GM10266 (cell line): ENCODE measurements at regions not wholly inside any gene's neighbourhood (a gene's known extent, or its start where the extent isn't known, plus 50 kb on each side); places are given as distances from the start of the nearest gene placed in this dataset.

Experiments
- DNase-seq: peaks from one replicate; pipeline ENCODE4 v3.0.0; 2012; ENCODE audit errors: extremely low spot score
- TF ChIP-seq, protein P1 (sequence below): IDR thresholded peaks from 2 replicates; pipeline ENCODE4 v1.5.1; 2012; ENCODE audit warnings: mild to moderate bottlenecking, low read depth; ENCODE audit not compliant: control insufficient read depth, insufficient read depth; ENCODE audit errors: missing control alignments

DNA sequence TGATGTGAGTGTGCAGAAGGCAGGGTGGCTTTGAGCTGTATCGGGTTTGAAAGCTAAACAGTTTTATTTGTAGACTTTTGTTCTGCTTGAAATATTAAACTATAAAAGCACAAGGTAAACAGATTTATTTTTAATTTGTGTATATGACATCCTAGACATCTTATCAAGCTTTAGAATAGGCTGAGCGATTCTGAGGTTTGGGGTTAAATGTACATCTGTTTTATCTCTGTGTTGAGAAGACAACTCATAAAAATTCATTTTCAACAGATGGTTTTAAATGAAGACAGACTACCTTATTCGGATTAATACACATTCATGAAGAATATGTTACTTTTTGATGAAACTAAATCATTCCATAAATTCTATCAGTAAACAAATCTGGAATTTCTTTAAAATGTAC lies 368.8 kb downstream of the RPRM start:
- no peak for DNase-seq
- TF ChIP-seq, protein P1, sequence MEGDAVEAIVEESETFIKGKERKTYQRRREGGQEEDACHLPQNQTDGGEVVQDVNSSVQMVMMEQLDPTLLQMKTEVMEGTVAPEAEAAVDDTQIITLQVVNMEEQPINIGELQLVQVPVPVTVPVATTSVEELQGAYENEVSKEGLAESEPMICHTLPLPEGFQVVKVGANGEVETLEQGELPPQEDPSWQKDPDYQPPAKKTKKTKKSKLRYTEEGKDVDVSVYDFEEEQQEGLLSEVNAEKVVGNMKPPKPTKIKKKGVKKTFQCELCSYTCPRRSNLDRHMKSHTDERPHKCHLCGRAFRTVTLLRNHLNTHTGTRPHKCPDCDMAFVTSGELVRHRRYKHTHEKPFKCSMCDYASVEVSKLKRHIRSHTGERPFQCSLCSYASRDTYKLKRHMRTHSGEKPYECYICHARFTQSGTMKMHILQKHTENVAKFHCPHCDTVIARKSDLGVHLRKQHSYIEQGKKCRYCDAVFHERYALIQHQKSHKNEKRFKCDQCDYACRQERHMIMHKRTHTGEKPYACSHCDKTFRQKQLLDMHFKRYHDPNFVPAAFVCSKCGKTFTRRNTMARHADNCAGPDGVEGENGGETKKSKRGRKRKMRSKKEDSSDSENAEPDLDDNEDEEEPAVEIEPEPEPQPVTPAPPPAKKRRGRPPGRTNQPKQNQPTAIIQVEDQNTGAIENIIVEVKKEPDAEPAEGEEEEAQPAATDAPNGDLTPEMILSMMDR: no peak

DNA sequence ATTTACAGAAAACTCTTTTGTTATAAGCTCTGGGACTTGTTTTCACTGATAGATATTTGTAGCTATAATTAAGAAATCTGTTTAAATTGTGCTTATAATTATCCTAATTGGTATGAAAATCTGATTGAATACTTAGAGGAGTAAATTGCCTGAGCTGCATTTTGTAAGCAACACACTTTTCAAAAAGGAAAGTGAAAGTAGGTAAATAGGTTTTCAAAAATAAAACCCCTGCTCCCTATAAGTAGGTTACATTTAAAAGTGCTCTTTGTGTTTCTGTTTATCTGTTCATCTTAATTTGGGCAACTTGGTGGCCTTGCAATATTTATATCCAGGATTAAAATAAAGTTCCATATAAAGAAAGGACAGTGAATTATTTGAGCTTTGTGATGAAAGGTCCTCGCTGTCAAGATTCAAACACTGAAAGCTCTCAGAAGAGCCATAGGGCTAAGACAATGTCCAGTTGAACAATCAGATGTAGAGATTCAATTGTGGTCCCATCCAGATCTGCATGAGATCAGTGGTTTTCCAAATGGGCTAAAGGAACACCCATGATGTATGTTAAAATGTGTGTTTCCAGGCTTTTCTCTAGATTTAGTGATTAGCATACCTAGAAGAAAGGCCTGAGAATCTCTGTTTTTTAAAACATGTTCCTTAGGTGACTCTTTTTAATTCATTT lies 371.6 kb downstream of the RPRM start:
- TF ChIP-seq, protein P1: no peak
- DNase-seq: no peak

DNA sequence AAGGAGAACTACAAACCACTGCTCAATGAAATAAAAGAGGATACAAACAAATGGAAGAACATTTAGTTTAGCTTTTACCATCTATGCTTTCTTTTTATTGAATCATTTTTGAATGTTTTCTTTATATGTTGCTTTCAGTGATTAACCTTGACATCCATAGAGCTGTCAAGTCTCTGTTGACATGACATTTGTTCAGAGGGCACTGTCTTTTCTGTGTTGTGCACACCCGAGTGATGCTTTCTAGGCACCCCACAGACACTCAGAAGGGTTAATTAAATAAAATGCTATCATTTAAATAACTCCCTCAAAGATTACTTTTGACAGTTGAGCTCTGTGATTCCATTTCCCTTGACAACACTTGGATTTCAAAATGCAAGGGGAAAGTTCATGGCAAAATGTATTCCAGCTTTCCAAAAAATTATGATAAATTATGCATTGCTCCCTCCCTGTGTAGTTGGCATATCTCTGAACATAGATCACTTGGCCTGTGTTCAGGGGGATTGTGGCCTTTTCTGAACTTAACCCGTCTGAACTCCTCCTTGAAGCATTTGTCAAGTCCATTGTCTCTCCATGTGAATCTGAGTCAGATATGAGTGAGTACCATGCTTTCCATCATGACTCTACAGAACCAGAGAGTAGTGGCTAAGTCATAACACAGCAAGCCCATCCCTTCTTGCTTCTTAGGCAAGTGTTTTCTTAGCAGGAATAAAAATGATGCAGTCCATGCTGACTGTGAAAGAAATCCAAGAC lies 372.6 kb downstream of the RPRM start:
- no peak for DNase-seq
- TF ChIP-seq, protein P1: no peak

DNA sequence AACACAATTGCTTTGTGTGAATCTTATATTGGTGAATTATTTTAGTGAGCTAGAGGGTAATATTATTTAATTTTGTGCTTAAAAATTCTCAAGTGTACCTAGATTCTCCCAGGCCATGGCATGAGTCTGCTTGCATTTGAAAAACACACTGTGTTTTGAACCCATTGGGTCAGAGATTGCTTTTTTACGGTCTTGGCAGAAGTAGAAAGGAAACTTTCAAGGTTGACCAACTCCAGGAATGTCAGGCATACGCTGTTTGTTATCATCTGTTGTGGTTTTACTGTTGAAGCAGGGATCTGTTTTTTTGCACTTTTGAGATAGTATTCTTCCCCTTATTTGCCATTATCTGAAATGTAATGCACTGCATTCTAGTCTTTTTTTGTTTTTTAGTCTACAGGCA lies 377.4 kb downstream of the RPRM start:
- DNase-seq: no peak
- TF ChIP-seq, protein P1: no peak

DNA sequence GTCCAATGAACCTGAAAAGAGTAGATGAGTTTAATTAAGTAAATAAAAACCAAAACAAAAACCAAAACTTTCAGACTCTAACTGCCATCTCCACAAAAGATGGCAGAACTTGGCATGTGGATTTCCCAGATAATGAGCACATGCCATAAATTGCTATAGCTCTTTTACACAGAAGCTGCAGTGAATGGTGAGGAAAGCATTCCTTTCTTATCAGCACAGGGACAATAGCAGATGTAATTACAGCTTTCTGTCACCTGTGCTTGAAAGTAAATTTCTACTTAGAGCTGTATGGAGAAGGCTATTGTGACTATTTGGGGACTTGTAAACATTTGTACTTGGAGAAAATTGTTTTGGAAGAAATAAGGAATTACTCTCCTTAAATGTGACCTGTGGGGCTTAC lies 378.4 kb downstream of the RPRM start:
- no peak for DNase-seq
- TF ChIP-seq, protein P1: no peak

DNA sequence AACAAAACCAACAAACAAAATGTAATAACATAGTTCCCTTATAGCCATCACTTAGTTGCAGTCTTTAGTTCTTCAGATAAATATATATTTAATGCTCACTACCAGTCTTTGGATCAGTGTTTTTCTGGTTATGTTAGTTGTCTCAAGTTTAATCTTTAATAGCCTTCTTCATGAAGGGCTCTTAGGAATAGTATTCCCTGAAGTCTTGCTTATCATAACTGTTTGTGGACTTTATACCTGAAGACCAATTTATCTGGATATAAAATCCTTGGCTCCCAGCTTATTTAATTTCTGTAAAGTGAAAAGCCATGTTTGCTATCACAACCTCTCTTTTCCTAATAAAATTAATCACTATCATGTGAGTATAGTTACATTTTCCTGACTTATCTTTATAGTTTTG lies 379.7 kb downstream of the ARL6IP6 start:
- no peak for DNase-seq
- TF ChIP-seq, protein P1: no peak

DNA sequence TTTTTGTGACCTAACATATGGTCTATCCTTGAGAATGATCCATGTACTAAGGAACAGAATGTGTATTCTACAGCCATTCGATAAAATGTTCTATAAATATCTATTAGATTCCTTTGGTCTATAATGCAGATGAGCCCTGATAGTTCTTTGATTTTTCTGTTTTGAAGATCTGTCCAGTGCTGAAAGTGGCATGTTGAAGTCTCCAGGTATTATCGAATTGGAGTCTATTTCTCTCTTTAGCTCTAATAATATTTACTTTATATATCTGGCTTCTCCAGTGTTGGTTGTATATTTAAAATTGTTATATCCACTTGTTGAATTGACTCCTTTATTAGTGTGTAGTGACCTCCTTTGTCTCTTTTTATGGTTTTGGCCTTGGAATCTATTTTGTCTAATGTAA lies 377.9 kb downstream of the ARL6IP6 start:
- TF ChIP-seq, protein P1: no peak
- no peak for DNase-seq
